GM12891 (cell line): ENCODE measurements at regions not wholly inside any gene's neighbourhood (a gene's known extent, or its start where the extent isn't known, plus 50 kb on each side); places are given as distances from the start of the nearest gene placed in this dataset.

Source experiments
- PAX5 ChIP-seq: IDR thresholded peaks from 2 replicates; pipeline ENCODE4 v1.6.1; 2011; ENCODE audit warnings: low read length, moderate library complexity, mild to moderate bottlenecking; ENCODE audit not compliant: insufficient read depth, severe bottlenecking
- POLR2A ChIP-seq: IDR thresholded peaks from 2 replicates; pipeline ENCODE4 v1.6.1; 2011; ENCODE audit warnings: low read depth, low read length, control low read depth
- POLR2AphosphoS5 ChIP-seq: IDR thresholded peaks from 2 replicates; pipeline ENCODE4 v1.6.1; 2011; ENCODE audit warnings: low read depth, low read length, control low read depth
- POU2F2 ChIP-seq: IDR thresholded peaks from 2 replicates; pipeline ENCODE4 v1.6.1; 2011; ENCODE audit warnings: low read depth, mild to moderate bottlenecking, control low read depth, low read length, moderate library complexity
- TAF1 ChIP-seq: IDR thresholded peaks from 2 replicates; pipeline ENCODE4 v1.6.1; 2011; ENCODE audit warnings: low read depth, low read length, control low read depth

GRCh38 chr13:79060216-79060615, 345.8 kb downstream of the RBM26 start:
- TF ChIP-seq PAX5 (no peak), POLR2A (no peak), POLR2AphosphoS5 (no peak), TAF1 (no peak), POU2F2 (no peak)
